ENCODE measurements at regions not wholly inside any gene's neighbourhood (a gene's known extent, or its start where the extent isn't known, plus 50 kb on each side); places are given as distances from the start of the nearest gene placed in this dataset.
"Not testable (repeated sequence)": the region's sequence is repeated elsewhere in the genome, so short reads cannot be mapped to it uniquely, and the experiment has no call there.

DNA sequence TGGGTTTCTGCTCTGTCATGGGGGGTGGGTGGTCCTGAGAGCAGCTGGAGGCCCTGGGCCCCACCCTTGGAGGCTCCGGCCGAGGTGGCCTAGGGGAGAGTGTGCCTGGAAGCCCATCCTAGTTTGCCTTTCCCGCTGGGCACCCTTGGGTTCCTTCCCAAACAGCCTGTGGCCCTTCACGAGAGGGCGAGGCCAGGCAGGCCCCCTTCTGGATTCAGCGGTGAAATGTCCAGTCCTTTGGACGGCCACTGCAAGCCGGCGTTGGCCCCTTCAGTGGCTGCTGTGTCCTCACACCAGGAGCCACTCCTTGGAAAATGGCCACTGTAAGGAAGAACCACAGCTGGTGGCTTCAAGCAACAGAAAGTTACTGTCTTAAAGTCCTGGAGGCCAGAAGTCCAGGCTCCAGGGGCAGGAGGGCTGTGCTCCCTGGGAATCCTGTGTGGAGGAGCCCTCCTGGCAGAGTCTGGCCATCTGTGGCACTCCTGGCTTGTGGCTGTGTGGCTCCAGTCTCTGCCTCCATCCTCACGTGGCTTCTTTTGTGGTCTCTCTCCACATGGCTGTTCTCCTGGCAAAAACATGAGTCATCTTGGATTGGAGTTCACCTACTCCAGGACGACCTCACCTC is 854.1 kb downstream of the TBC1D22A start:
- Mint-ChIP-seq H3K27ac (no peak overlapping the region), H3K4me3 (no peak overlapping the region), H3K36me3 (ENCODE audit: low read depth) (no peaks in the 10 kb centered on the region), H3K4me1 (no peaks in the 10 kb centered on the region), H3K9me3 (peaks cover 3% of the 10 kb centered on the region), H3K27me3 (ENCODE audit: low read depth) (peaks cover 18% of the 10 kb centered on the region)
- TF ChIP-seq, protein P1, sequence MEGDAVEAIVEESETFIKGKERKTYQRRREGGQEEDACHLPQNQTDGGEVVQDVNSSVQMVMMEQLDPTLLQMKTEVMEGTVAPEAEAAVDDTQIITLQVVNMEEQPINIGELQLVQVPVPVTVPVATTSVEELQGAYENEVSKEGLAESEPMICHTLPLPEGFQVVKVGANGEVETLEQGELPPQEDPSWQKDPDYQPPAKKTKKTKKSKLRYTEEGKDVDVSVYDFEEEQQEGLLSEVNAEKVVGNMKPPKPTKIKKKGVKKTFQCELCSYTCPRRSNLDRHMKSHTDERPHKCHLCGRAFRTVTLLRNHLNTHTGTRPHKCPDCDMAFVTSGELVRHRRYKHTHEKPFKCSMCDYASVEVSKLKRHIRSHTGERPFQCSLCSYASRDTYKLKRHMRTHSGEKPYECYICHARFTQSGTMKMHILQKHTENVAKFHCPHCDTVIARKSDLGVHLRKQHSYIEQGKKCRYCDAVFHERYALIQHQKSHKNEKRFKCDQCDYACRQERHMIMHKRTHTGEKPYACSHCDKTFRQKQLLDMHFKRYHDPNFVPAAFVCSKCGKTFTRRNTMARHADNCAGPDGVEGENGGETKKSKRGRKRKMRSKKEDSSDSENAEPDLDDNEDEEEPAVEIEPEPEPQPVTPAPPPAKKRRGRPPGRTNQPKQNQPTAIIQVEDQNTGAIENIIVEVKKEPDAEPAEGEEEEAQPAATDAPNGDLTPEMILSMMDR (IDR thresholded peaks at IDR 0.05; ENCODE audit: unreplicated experiment in 3 of 3) = no peak

DNA sequence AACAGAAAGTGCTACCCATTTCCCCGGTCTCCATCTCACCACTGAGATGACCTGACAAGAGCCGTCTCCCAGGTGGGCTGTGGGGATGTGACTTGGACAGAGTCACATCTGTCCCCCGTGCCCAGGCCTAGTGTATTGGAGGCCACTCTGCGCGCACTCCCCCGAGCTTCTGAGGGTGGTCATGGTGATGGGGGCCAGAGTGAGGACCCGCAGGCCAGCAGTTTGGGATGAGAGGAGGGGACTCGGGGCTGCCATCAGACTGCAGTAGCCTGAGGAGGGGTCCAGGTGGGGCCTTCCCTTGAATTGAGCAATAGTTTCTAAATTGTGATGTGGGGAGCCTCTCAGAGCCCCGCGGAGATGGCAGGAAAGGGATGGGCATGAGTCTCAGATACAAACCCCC is 852.6 kb downstream of the TBC1D22A start:
- H3K9me3 Mint-ChIP-seq = peaks cover 3% of the 10 kb centered on the region
- H3K27ac Mint-ChIP-seq = no peak overlapping the region
- H3K36me3 Mint-ChIP-seq (ENCODE audit: low read depth) = no peaks in the 10 kb centered on the region
- TF ChIP-seq, protein P1 (IDR thresholded peaks at IDR 0.05; ENCODE audit: unreplicated experiment in 3 of 3) = no peak
- no peak overlapping the region for H3K4me3 Mint-ChIP-seq
- H3K27me3 Mint-ChIP-seq (ENCODE audit: low read depth) = peaks cover 18% of the 10 kb centered on the region
- H3K4me1 Mint-ChIP-seq = no peaks in the 10 kb centered on the region

DNA sequence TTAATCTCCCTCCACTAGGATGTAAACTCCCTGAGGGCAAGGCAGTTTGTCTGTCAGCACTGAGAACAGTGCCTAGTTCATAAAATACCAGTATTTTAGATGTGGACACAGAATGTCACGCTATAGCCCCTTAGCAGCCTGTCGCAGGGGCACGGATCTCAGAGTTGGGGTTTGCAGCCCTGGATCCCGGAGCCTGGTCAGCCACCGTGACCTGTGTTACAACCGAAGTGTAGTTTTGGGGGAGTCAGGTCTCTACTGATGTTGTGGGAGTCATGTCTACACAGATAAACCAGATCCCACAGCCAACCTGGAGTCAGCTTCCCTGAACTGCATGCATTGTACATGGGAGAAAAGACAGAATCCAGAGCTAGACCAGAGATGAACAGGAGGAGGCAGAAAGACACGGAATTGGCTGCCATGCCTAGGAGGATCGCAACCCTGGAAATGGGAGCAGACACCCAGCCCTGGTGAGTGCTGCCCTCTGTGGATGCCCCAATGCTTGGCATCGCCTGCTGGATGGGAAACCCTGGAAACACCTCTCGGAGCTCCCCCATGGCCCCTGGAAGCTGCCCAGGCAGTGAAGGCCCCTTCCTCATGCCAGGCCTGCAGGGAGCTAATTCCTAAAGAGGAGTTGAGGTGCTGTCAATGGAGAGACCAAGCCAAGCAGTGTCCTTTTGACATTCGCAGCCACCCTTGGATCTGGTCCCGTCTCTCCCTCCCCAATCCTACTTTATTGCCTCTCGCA is 851.3 kb downstream of the TBC1D22A start:
- Mint-ChIP-seq H3K9me3 (peaks cover 9% of the 10 kb centered on the region), H3K36me3 (ENCODE audit: low read depth) (no peaks in the 10 kb centered on the region), H3K4me1 (no peaks in the 10 kb centered on the region), H3K4me3 (no peak overlapping the region), H3K27me3 (ENCODE audit: low read depth) (peaks cover 17% of the 10 kb centered on the region), H3K27ac (no peak overlapping the region)
- TF ChIP-seq, protein P1 (IDR thresholded peaks at IDR 0.05; ENCODE audit: unreplicated experiment in 3 of 3) = no peak

DNA sequence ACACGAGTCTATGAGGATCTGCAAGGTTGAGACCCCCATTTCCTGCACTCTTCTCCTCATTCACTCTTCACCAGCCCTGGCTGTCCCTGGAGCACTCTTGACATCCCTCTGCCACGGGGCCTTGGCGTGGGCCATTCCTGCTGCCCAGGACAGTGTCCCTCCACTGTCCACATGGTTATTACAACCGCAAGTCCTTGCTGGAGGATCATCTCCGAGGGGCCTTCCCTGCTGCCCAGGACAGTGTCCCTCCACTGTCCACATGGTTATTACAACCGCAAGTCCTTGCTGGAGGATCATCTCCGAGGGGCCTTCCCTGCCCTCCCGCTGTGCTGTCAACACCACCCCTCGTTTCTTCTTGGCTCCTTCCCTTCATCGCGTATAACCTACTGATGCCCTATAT is 850.7 kb downstream of the TBC1D22A start:
- peaks cover 21% of the 10 kb centered on the region for H3K27me3 Mint-ChIP-seq (ENCODE audit: low read depth)
- not testable (repeated sequence) for H3K4me1 Mint-ChIP-seq, H3K9me3 Mint-ChIP-seq

DNA sequence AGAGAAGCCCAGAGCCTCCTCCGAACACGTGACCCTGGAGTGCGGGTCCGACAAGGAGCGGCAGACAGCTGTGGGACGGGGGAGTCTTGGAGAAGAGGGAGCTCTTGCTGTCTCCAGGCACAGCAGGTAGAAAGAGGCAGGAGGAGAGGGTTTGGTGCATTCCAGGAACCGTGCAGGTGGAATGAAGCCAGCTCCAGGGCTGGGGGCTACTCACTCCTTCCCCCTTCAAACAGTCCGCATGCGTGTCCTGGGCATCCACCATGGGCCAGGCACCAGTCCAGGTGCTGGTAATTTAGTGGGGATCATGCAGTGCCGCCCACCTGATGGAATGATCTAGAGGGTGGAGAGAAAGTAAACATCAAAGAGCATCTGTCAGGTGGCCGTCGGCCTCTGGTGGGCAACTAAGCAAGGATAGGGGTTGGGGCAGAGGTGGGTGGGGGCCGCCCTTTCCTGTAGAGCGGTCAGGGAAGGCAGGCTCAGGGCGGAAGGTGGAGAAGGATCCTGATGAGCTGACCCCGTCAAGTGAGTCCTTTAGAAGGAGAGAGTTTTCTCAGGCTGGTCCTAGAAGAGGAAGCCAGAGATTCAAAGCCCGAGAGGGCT is 850.0 kb downstream of the TBC1D22A start:
- TF ChIP-seq, protein P1 (IDR thresholded peaks at IDR 0.05; ENCODE audit: unreplicated experiment in 3 of 3) = no peak
- peaks cover 21% of the 10 kb centered on the region for H3K27me3 Mint-ChIP-seq (ENCODE audit: low read depth)
- no peaks in the 10 kb centered on the region for H3K36me3 Mint-ChIP-seq (ENCODE audit: low read depth)
- H3K27ac Mint-ChIP-seq = no peak overlapping the region
- no peak overlapping the region for H3K4me3 Mint-ChIP-seq
- H3K9me3 Mint-ChIP-seq = peaks cover 9% of the 10 kb centered on the region
- no peaks in the 10 kb centered on the region for H3K4me1 Mint-ChIP-seq

More for the DNA sequence above, 850.7 kb downstream of the TBC1D22A start:
- H3K4me3 Mint-ChIP-seq; H3K36me3 Mint-ChIP-seq (ENCODE audit: low read depth); H3K27ac Mint-ChIP-seq: not testable (repeated sequence)

DNA sequence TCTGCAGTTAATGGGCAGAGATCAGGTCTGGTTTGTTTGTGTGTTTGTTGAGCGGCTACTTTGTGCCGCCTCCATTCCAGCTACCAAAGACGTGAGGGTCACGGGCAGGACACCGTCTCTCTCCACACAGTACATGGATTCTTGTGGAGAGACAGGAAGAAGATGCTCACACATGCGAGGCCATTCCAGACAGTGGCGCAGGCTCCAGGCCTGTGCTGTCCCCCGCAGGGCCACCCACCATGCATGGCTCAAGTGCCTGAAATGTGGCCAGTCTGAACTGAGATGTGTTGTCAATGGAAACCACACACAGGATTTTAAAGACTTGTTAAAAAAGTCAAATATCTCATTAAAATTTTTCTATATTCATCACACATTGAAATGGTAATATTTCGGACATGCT is 848.3 kb downstream of the TBC1D22A start:
- no peak overlapping the region for H3K27ac Mint-ChIP-seq
- TF ChIP-seq, protein P1 (IDR thresholded peaks at IDR 0.05; ENCODE audit: unreplicated experiment in 3 of 3) = no peak
- H3K9me3 Mint-ChIP-seq = peaks cover 12% of the 10 kb centered on the region
- peaks cover 21% of the 10 kb centered on the region for H3K27me3 Mint-ChIP-seq (ENCODE audit: low read depth)
- H3K4me1 Mint-ChIP-seq = no peaks in the 10 kb centered on the region
- H3K4me3 Mint-ChIP-seq = no peak overlapping the region
- no peaks in the 10 kb centered on the region for H3K36me3 Mint-ChIP-seq (ENCODE audit: low read depth)

All from nephron (organoid).